GM18951 (cell line): ENCODE measurements at regions not wholly inside any gene's neighbourhood (a gene's known extent, or its start where the extent isn't known, plus 50 kb on each side); places are given as distances from the start of the nearest gene placed in this dataset.

Experiments used
- POLR2A ChIP-seq: IDR thresholded peaks from 4 replicates; pipeline ENCODE4 v1.6.1; 2011; ENCODE audit warnings: mild to moderate bottlenecking; ENCODE audit not compliant: insufficient read length, insufficient read depth; ENCODE audit errors: extremely low read depth
- in situ Hi-C: fragments of 300-500 bp; cut with MboI; formaldehyde crosslinking; loops from one replicate; pipeline ENCODE4 v1.12.0; 2022; ENCODE audit warnings: low sequenced_read_pairs, mixed read lengths, inconsistent platforms; ENCODE audit not compliant: unreplicated experiment

- in situ Hi-C loops, result loop anchor here (10.0 kb wide), 2 partner anchors 125 to 265 kb away; no protein-coding TSS in a partner anchor
- no peak for TF ChIP-seq POLR2A
Measured at GRCh38 chr5:36739751-36740221, 133.4 kb downstream of the SLC1A3 start.

- in situ Hi-C loops, result loop anchor here (10.0 kb wide), 2 partner anchors 124 to 264 kb away; no protein-coding TSS in a partner anchor
- TF ChIP-seq POLR2A, result no peak
Measured at GRCh38 chr5:36740259-36740898, 134.0 kb downstream of the SLC1A3 start.

GRCh38 chr5:36741128-36741527, 134.7 kb downstream of the SLC1A3 start:
- in situ Hi-C loops, result loop anchor here (10.0 kb wide), 2 partner anchors 124 to 264 kb away; no protein-coding TSS in a partner anchor
- no peak for TF ChIP-seq POLR2A

DNA sequence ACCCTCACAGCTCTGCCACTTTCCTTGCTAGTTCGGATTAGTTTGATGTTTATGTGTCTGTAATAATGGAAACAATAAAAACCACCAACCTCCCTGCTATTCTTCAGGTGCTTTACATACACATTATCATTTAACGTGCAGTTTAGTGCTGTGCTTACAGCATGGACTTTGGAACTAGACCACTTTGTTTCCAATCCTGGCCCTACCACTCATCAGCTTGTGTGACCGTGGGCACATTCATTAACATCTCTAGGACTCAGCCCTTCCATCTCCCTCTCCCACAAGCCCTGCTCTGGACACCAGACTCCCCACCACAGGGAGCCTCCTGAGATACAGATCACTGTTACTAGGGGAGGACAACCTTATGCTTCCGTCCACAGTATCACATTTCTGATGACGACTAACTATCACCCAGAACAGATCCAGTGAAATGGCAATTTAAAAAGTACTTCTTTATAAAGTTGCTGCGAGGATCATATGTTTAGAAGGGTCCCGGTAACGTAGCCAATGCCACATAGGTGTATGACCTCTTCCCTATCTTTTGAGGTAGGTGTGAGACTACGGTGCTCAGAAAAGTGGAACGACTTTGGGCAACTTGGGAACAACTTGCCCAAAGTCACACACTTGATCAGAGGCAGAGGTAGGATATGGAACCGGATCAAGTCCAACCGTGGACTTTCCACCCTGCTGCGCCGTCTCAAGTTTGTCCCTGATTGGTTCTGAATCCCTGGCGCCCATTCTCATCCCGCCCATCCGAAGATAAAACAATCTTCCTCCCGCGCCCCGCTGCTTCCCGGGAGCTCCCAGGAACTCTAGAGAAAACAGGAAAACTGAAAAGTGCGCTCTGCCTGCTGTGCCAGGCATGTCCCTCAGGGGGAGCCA, 132.4 kb upstream of the NIPBL start:
- in situ Hi-C loops, result loop anchor here (10.0 kb wide), 2 partner anchors 121 to 261 kb away; no protein-coding TSS in a partner anchor
- no peak for TF ChIP-seq POLR2A

GRCh38 chr5:36744773-36745589, 131.6 kb upstream of the NIPBL start:
- no peak for TF ChIP-seq POLR2A
- in situ Hi-C loops, result loop anchor here (10.0 kb wide), 2 partner anchors 120 to 260 kb away; no protein-coding TSS in a partner anchor

GRCh38 chr5:36747794-36748193, 128.8 kb upstream of the NIPBL start:
- in situ Hi-C loops, result loop anchor here (10.0 kb wide), 2 partner anchors 117 to 257 kb away; no protein-coding TSS in a partner anchor

DNA sequence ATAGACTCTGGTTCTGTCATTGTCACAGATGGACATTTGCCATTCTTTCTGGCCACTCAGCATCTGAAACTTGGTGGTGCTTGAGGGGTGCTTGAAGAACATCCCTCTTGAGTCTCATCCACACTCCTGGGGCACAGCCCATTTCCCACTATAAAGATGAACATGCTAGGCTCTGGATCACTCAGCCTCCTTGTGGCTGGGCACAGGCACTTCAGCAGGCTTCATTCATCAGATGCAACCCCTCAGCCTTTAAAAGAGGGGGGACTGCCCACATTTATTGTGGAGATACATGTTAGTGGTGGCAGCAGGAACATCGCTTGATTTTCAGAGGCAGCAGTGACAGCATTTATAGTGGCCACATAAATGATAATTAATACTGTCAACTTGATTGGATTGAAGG, 124.7 kb upstream of the NIPBL start:
- no peak for TF ChIP-seq POLR2A
- in situ Hi-C loops, result no loop called here

- no peak for TF ChIP-seq POLR2A
- in situ Hi-C loops, result no loop called here
Measured at GRCh38 chr5:36755342-36755741, 121.2 kb upstream of the NIPBL start.

- no peak for TF ChIP-seq POLR2A
Measured at GRCh38 chr5:36755920-36756488, 120.6 kb upstream of the NIPBL start.

GRCh38 chr5:36756848-36757247, 119.7 kb upstream of the NIPBL start:
- no peak for TF ChIP-seq POLR2A
- in situ Hi-C loops, result no loop called here

More at GRCh38 chr5:36755920-36756488, 120.6 kb upstream of the NIPBL start:
- in situ Hi-C loops, result no loop called here

DNA sequence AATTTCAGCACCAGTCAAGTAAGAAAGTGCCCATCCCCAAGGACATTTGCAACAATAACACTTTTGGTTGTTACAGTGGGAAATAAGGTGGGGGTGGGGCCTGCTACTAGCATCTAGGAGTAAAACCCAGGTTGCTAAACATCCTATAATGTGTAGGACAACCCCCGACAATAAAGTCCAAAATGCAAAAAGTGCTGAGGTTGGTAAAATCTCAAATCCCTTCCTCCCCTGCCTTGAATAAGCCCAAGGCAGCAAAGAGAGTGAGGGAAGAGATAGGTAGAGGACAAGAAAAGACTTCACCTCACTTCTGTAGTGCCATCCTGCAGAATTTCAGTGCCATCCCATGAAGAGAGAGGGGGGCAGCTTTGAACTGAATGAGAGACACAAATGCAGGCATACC, 117.5 kb upstream of the NIPBL start:
- in situ Hi-C loops, result no loop called here
- no peak for TF ChIP-seq POLR2A

GRCh38 chr5:36763454-36763853, 113.1 kb upstream of the NIPBL start:
- no peak for TF ChIP-seq POLR2A
- in situ Hi-C loops, result no loop called here
